22Rv1 (cell line): ENCODE measurements at regions not wholly inside any gene's neighbourhood (a gene's known extent, or its start where the extent isn't known, plus 50 kb on each side); places are given as distances from the start of the nearest gene placed in this dataset.
A peak's percentile ranks its signal among the peaks of the same experiment; 100 is the strongest.

Experiments used
- H3K27ac ChIP-seq: fragments of 450-650 bp; 2 replicates; pipeline ENCODE4 v1.5.1; 2017
- ZFX ChIP-seq: fragments of 450-650 bp; IDR thresholded peaks from 2 replicates; pipeline ENCODE4 v1.6.1; 2017; ENCODE audit warnings: antibody characterized with exemption, borderline replicate concordance
- TF ChIP-seq, protein P1 (sequence below): fragments of 450-650 bp; IDR thresholded peaks from 2 replicates; pipeline ENCODE4 v1.5.1; 2017; ENCODE audit warnings: mild to moderate bottlenecking

DNA sequence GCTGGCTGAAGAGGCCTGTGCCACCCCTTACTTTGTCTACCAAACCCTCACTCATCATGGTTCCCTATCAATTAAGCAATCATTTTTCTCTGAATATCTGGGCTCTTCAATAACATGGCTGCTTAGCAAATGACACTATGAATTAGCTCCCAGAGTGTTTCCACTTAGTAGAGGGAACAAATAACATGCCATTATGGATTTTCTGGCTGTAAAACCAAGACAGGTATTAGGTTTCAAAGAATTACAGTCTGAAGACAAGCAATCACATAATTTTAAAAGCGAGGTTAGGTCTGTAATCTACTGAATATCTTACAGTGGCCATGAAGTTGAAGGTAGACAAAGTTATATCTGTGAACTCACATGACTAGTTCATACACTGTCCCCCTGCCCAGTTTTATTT lies 220.8 kb upstream of the PHYHIPL start:
- TF ChIP-seq, protein P1, sequence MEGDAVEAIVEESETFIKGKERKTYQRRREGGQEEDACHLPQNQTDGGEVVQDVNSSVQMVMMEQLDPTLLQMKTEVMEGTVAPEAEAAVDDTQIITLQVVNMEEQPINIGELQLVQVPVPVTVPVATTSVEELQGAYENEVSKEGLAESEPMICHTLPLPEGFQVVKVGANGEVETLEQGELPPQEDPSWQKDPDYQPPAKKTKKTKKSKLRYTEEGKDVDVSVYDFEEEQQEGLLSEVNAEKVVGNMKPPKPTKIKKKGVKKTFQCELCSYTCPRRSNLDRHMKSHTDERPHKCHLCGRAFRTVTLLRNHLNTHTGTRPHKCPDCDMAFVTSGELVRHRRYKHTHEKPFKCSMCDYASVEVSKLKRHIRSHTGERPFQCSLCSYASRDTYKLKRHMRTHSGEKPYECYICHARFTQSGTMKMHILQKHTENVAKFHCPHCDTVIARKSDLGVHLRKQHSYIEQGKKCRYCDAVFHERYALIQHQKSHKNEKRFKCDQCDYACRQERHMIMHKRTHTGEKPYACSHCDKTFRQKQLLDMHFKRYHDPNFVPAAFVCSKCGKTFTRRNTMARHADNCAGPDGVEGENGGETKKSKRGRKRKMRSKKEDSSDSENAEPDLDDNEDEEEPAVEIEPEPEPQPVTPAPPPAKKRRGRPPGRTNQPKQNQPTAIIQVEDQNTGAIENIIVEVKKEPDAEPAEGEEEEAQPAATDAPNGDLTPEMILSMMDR: no peak
- TF ChIP-seq ZFX: no peak

DNA sequence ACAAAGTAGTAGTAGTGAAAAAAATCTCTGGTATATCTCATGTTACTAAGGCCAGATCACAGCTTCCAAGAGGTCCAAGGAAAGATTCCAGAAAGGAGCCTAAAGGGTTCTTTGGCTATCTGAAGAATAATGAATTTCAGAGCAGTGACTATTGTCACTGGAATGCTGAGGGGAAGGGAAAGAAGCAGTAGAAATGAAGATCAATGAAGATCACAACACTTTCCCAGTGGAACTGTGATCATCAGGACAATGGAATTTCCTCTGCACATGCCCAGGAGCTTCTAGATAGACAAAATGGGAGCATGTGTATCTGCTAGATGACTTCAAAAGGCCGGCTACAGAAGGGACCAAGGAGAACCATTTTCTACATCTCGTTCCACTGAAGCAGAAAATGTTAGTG lies 219.5 kb upstream of the PHYHIPL start:
- TF ChIP-seq, protein P1: no peak
- no peak for TF ChIP-seq ZFX
- H3K27ac ChIP-seq: no peak overlapping the region

More for the DNA sequence above, 220.8 kb upstream of the PHYHIPL start:
- no peak overlapping the region for H3K27ac ChIP-seq

DNA sequence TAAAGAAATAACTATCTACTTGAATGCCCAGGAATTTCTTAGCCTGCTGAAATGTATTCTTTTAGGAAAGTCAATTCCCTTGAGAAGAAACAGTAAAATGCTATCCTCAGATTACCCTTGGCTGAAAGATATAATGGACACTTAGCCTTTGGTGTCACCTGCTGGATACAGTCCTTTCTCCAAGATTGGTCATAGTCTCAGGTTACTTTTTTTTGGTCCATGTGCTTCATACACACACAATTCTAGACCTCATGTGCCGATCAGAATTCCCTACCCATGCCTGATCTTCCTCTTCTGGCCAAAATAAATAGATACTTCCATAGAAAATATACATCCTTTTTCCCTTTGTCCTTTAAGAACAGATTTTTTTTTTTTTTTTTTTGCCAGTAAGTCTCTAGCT lies 218.9 kb upstream of the PHYHIPL start:
- no peak overlapping the region for H3K27ac ChIP-seq
- TF ChIP-seq, protein P1: no peak
- TF ChIP-seq ZFX: no peak

DNA sequence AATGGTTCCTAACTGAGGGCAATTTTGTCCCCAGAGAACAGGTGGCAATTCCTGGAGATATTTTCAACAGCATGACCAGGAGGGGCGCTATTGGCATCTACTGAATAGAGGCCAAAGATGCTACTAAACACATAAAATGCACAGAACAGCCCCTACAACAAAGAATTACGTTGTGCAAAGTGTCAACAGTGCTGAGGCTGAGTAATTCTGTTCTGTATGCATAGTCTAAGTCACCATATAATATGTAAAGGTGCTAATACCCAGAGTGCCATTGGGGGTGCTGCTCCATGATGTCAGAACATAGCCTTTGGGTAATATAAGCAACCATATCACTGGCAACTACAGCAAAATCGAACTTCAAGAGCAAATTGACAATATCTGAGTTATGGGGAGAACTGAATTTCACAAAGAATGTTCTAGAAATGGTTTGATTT lies 213.3 kb upstream of the PHYHIPL start:
- no peak overlapping the region for H3K27ac ChIP-seq
- TF ChIP-seq, protein P1: peak; percentile 82
- no peak for TF ChIP-seq ZFX

DNA sequence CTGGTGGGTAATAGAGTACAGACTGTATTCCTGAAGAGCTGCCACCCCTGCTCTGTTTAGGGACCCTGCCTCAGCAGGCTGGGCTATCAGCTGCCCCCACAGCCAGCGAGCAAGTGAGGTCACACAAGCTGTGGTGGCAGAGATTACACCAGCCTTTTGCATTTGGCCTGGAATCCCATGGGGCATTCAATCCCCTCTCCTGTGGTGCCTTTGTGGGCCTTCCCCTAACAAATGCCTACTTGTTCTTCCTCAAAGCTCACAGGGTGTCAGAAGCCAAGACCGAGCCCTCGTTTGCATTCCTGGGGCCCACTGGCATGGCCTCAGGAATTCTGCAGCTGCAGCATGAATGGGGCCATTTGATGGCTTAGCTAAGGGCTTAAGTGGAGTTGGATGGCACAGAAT lies 212.7 kb upstream of the PHYHIPL start:
- TF ChIP-seq, protein P1: no peak
- no peak for TF ChIP-seq ZFX
- no peak overlapping the region for H3K27ac ChIP-seq

DNA sequence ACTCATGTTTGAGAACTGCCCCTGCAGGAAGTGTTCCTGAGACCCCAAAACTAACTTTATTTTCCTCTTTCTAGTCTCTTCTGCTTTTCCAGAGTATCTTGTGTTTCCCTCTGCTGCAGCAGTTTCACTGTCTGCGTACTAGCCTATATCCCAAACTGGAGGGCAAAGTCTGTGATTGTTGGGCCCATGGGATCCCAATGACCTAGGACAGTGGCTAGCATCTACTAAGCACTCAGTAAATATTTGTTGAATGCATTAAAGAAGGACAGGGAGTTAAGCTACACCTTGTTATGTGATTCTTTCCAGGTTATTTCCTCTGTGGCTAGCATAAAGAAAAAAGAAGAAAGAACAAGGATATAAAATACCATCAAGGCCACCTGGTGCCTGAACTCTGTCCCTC lies 210.6 kb upstream of the PHYHIPL start:
- TF ChIP-seq, protein P1: no peak
- TF ChIP-seq ZFX: no peak
- H3K27ac ChIP-seq: no peak overlapping the region

DNA sequence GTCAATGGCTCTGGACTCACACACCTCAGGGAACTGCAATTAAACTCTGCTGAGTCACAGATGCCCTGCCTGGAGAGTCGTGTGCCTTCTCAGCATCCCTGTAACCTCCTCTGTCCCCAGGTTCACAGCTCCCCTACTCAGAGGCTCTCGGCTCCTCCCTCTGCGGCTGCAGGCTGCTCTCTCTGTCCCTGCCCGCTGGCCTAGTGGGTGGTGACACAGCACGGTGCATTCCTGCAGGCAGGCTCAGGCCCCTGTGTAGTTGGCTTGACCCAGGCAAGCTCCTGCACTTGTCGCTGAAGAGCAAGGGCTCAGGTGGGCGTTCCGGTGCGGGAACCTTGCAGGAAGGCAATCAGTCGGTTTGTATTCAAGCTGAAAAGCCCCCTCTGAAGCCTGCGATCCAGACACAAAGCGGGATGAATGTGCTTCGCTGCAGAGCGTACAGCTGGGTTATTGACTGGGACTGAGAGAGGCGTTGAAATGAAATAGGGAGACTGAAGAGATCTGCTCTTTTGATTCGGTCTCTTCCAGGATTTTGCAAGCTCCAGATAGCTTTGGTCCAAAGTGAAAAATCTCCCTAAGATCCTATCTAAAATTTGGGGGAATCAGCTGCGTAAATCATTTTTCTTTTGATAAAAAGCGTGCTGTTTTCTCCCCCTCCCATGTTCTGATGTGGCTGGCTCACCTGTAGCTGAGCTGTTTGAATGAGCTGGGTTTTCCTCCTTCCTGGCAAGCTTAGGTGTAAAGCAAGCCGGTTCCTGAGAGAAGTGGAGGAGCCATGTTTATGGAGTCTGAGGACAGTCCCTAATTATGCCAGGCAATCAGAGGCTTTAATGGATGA lies 208.7 kb upstream of the PHYHIPL start:
- TF ChIP-seq, protein P1: no peak
- TF ChIP-seq ZFX: no peak

More for the DNA sequence above, 208.7 kb upstream of the PHYHIPL start:
- H3K27ac ChIP-seq: no peak overlapping the region
